ENCODE measurements at regions not wholly inside any gene's neighbourhood (a gene's known extent, or its start where the extent isn't known, plus 50 kb on each side); places are given as distances from the start of the nearest gene placed in this dataset.

DNA sequence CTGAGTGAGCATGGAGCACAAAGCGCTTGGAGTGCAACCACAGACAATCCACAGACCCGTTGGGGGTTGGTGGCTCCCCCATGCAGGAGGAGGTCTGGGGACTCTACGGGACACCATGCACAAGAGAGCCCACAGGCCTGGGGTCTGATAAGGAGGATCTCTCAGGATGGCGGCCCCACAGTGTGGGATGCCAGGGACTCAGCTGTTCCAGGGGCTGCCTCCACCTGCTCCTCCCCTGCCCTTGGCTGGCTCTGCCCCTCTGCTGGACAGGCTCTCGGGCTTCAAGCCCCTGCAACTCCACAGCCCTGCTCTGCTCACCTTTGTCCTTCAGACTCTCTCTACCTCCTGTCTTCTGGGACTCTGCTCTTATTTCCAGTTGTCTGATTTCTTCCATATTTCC, 184.5 kb upstream of the CHRNA7 start:
- TF ChIP-seq, protein P1, sequence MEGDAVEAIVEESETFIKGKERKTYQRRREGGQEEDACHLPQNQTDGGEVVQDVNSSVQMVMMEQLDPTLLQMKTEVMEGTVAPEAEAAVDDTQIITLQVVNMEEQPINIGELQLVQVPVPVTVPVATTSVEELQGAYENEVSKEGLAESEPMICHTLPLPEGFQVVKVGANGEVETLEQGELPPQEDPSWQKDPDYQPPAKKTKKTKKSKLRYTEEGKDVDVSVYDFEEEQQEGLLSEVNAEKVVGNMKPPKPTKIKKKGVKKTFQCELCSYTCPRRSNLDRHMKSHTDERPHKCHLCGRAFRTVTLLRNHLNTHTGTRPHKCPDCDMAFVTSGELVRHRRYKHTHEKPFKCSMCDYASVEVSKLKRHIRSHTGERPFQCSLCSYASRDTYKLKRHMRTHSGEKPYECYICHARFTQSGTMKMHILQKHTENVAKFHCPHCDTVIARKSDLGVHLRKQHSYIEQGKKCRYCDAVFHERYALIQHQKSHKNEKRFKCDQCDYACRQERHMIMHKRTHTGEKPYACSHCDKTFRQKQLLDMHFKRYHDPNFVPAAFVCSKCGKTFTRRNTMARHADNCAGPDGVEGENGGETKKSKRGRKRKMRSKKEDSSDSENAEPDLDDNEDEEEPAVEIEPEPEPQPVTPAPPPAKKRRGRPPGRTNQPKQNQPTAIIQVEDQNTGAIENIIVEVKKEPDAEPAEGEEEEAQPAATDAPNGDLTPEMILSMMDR (conservative IDR thresholded peaks at IDR 0.05) = no peak
- no peak overlapping the region for H3K27ac ChIP-seq

DNA sequence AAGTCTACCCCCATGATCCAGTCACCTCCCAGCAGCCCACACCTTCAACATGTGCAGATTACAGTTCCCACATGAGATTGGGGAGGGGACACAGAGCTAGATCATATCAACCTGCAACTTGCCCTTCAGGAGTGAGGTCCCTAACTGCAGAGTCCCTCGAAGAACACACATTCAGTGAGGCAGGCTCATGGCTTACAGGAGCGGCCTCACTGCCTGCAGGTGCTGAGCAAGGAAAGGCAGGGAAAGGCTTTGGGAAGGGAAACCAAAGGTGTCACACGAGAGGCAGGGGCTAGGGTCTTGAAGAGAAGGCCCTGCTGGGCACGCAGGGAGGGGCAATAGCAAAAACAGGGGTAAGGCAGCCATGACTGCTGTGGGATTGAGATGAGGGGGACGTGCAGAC, 182.4 kb upstream of the CHRNA7 start:
- TF ChIP-seq, protein P1 (conservative IDR thresholded peaks at IDR 0.05) = no peak
- H3K27ac ChIP-seq = no peak overlapping the region

DNA sequence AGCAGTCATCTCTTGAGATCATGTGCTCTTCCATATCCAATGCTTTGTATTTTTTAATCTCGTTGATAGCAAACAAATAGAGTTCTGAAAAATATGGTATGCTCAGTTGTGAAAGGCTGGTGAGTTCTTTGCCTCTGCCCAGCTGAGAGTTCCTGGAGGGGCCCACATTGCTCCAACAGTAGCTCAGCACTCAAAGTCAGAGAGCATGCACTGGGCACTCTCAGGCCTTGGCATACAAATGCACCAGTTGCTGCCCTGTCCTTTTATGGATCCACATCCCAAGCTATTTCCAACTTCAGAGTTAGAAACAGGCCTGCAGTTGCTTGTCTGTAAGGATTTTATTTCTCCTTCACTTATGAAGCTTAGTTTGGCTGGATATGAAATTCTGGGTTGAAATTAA, 181.7 kb upstream of the CHRNA7 start:
- no peak overlapping the region for H3K27ac ChIP-seq
- TF ChIP-seq, protein P1 (conservative IDR thresholded peaks at IDR 0.05) = no peak

DNA sequence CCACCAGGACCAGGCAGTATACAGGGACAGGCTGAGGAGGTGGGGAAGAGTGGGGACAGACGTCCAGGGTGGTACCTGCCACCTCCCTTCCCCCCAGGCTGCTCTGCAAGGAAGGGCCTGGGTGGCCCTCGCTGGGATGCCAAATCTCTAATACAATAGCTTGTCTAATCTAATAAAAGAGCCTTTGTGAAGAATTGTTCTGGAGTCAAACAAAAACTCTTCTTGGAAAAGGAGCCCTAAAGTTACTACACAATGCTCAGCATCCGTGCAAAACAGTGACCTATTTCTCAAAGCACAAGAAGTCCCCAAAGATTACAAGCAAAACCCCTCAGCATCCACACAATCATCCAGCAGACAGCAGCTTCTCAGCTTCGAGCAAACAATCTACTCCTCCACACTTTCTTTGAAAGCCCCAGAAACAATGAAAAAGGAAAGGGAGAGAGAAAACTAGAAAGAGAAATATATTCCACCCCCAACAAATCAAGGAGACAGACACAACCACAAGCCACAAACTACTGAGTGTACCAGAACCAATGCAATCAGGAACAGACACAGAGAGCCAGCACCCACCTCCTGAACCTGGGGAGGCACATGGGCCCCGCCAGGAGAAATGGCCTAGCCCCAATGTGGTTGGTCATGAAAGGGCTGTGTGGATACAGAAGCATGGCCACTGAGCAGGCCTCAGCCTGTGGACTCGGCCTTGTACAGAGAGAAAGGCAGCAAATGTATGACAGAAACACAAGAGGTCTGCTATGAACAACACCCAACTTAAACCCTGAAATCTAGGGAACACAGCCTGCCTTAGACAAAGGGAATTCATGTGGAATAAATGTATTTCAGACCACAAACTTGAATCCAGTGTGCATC, 177.1 kb upstream of the CHRNA7 start:
- H3K27ac ChIP-seq = no peak overlapping the region
- TF ChIP-seq, protein P1 (conservative IDR thresholded peaks at IDR 0.05) = no peak

- no peak overlapping the region for H3K27ac ChIP-seq
These were observed 173.7 kb upstream of the CHRNA7 start for GRCh38 chr15:31856581-31856980.

GRCh38 chr15:31857194-31857593, 173.1 kb upstream of the CHRNA7 start:
- H3K27ac ChIP-seq = no peak overlapping the region
- TF ChIP-seq, protein P1 (conservative IDR thresholded peaks at IDR 0.05) = no peak

More at GRCh38 chr15:31856581-31856980, 173.7 kb upstream of the CHRNA7 start:
- TF ChIP-seq, protein P1 (conservative IDR thresholded peaks at IDR 0.05) = no peak

DNA sequence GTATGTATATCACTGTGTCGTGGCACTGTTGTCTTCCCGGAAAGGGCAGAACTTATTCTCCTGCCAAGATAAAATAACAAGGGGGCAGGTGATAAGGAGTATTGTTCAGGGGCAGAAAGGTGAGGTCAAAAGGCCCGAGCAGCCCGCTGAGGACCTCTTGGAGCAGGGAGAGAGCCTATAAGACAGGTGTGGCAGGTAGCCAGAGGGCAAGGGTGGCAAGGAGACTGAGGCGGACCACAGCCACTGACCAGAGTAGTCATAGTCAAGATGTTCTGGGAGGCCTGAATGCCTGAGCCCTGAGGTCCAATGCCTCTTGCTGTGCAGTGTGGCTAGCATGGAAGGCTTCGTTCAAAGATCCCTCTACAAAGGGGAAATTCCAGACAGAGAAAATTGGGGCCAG, 172.3 kb upstream of the CHRNA7 start:
- H3K27ac ChIP-seq = no peak overlapping the region
- TF ChIP-seq, protein P1 (conservative IDR thresholded peaks at IDR 0.05) = no peak
